Urothelium cell line (cell line): ENCODE measurements at regions not wholly inside any gene's neighbourhood (a gene's known extent, or its start where the extent isn't known, plus 50 kb on each side); places are given as distances from the start of the nearest gene placed in this dataset.

Experiments used
- DNase-seq: peaks from one replicate; pipeline ENCODE4 v3.0.0; 2011; ENCODE audit warnings: low spot score, mixed read lengths
- FAIRE-seq: peaks from 2 replicates; lab custom pipeline; 2011; peaks lifted over from hg19 to GRCh38; lab: Jason Lieb, UNC

DNA sequence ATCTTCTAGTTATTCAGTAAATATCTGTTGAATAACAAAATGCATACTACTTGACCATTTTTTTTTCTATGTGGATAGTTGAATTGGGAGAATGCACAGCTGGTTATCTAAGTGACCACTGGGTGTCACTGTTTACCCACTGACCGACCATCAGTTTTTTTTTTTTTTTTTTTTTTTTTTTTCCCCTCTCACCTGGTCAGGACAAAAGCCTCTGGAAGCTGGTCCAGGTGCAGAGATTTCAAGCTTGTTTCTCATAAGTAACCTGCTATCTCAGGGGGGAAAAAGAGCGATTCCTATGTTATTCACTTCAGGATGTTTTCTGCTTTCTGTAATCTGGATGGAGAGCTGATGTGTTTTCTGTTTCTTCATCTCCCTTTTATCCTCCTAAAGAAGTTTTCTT lies 256.0 kb downstream of the DCDC2C start:
- FAIRE-seq (no peak), DNase-seq (peak; percentile 37)

DNA sequence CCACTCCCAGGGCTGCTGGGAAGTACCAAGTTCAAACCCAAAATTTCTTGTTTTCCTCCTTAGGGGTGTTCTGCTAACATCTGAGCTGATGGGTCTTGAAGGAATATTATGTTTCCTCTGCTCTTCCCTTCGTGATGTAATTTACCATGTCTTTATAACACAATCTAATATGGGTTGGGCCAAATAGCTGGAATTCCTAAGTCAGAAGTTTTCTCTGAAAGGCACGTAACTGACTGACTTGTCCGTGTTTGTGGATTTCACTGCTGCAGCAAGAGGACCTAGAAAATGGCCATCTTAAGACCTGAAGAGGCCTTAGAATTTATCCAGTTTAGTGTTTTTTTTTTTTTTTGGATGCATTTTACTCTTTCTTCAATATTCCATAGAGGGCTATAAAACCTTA lies 256.7 kb downstream of the DCDC2C start:
- no peak for DNase-seq
- no peak for FAIRE-seq

DNA sequence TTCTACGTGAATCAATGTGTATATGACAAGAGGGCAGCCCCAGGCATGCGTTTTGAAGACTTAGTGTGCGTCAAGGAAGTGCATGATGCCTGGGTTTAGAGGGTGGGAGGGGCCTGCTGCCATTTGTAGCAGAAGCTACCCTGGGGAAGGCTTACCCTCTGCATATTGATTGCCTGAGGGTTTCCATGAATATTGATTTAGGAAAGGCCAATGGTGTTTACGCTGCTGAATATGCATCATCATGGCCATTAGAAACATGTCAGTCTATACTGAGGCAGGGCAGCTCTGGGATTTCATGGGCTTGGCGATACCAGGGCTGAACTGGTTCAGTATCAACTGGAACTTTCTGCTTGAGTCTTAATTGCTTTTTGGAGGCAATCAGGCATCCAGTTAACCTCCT lies 259.3 kb downstream of the DCDC2C start:
- no peak for FAIRE-seq
- no peak for DNase-seq

DNA sequence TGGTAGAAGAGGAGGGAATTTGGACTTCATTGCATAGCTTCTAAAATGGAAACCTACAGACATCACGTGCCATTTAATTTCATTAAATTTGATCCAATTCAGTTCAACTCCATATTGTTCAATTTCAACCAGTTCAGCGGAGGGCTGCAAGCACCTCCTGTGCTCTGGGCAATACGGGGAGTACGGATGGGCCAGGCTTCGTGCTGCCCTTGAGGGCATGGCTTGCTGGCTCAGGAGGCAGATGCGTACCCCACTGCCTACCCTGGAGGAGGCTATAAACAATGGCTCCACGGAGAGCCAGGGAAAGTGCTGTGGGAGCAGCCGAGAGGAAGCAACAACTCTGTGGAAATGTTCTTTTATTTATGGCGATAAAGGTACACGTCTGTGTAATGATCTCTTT lies 261.8 kb downstream of the DCDC2C start:
- DNase-seq (no peak), FAIRE-seq (no peak)

DNA sequence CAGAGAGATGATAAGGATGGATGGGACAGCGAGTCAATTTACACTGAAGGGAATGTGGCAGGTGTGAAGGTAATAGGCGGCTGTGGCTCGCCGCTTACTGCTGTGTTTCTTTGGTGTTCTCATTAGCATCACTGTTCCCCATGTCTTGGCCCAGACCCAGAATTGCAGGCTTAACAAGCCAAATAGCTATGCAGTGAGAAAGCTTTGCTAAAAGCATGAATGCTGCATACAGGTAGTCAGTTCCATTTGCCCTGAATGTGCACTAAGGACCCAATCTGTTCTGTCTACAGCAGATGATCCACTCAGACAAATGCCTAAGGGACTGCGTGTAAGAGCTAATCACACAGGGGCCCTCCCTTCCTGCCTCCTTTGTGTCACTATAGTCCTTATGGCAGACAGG lies 262.6 kb downstream of the DCDC2C start:
- no peak for FAIRE-seq

DNA sequence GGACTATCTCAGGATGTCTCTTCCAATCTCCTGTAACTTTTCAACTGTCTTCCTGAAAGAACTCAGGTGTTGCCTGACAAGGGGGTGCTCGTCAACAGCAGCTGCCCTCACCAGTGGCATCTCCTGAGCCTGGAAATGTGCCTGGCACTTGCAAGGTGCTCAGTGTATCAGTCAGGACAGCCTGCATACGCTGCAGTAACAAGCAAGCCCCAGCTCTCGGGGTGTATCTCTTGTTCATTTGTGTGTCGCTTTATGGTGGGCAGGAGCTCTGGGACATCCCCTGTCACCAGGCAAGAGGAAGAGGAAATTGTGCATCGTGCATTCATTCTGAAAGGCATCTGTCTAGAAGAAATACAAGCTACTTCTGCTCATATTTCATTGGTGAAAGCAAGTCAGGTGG lies 263.1 kb downstream of the DCDC2C start:
- DNase-seq, result no peak
- FAIRE-seq, result no peak

More for the DNA sequence above, 262.6 kb downstream of the DCDC2C start:
- DNase-seq, result no peak

DNA sequence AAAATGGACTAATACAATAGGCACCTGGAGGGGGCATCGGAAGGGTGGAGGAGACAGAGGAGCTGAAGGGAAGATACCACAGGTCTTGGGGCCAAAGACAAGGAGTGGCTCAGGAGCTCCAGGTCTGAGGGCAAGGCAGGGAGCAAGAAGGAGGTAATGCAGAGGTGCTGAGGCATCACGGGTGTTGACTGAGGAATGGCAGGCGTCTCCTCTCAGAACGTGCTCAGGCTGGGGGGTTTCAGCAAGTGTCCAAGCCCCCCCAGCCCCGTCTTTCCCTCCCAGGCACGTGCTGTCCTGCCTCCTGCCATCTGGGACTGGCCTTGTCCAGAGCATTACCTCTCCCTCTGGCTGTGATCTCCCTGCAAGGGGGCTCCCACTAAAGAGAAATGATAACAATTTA lies 265.4 kb downstream of the DCDC2C start:
- no peak for FAIRE-seq
- DNase-seq, result no peak

DNA sequence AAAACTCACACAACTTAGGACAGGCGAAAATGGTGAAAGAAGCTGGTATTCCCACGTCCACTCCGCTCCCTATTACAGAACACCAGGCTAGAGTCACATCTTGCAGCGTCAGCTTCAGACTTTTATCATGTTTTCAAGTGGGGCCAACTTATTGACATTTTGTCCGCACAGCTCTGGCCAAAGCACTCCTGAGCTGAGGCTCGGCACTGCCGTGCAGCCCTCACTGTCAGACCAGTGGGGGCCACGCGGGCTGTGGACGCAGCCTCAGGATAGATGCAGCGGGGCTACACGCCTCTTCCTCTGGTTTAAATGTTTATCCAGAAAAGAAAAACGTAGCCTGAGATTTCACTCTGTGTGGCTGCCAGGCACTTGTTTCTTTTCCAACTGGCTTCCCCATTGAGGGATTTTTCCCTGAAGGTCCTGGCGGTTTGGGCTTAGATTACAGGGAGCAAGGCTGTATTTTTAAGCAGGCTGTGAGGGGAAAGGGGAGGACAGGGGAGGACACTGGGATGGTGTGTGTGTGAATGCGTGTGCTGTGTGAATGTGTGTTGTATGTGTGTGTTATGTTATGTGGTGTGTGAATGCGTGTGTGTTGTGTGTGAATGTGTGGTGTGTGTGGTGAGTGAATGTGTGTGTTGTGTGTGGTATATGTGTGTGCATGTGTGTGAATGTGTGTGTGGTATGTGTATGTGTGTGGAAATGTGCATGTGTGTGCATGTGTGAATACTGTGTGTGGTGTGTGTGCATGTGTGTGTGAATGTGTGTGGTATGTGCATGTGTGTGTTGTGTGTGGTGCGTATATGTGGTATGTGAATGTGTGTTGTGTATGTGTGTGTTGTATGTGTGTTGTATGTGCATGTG lies 267.6 kb downstream of the DCDC2C start:
- no peak for FAIRE-seq
- DNase-seq, result no peak

DNA sequence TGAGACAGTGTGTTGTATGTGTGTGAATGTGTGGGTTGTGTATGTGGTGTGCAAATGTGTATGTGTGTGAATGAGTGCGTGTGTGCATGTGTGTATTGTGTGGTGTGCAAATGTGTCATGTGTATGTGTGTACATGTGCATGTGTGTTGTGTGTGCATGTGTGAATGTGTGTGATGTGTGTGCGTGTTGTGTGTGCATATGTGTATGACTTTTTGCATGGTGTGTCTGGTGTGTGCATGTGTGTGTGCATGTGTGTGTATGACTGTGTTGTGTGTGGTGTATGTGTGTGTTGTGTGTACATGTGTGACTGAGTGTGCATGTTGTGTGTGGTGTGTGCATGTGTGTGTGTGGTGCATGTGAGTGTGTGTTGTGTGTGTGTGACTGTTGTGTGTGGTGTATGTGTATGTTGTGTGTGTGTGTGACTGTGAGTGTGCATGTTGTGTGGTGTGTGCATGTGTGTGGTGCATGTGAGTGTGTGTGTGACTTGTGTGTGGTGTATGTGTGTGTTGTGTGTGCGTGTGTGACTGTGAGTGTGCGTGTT lies 268.3 kb downstream of the DCDC2C start:
- peak; percentile 99 for FAIRE-seq

DNA sequence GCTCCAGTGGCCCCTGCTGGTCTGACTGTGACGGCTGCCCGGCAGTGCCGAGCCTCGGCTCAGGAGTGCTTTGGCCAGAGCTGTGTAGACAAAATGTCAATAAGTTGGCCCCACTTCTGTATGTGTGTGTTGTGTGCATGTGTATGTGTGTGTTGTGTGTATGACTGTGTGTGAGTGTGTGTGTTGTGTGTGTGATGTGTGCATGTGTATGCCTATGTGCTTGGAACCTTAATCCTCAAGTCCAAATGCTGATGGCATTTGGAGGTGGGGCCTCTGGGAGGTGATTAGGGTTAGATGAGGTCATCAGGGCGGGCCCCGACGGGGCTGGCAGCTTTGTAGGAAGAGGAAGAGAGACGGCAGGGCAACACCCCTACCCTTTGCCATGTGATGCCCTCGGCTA lies 269.0 kb downstream of the DCDC2C start:
- no peak for FAIRE-seq
- no peak for DNase-seq

More for the DNA sequence above, 268.3 kb downstream of the DCDC2C start:
- DNase-seq, result no peak

DNA sequence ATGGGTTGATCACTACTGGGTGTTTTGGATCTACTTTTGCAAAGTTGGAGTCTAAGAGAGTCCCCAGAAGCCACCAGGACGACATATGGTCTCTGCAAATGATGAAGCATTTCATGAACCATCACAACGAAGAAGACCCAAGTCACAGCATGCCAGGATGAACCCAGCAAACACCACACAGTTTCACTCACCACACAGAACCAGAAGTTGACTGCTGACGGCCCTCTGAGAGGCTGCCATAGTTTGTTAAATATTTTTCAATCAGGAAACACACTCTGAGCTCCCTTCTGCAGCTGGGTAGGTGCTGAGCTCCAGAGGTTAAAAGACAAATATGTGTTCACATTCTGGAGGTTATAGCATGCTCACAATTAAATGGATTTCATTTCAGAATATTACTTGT lies 271.4 kb downstream of the DCDC2C start:
- FAIRE-seq (no peak), DNase-seq (no peak)

DNA sequence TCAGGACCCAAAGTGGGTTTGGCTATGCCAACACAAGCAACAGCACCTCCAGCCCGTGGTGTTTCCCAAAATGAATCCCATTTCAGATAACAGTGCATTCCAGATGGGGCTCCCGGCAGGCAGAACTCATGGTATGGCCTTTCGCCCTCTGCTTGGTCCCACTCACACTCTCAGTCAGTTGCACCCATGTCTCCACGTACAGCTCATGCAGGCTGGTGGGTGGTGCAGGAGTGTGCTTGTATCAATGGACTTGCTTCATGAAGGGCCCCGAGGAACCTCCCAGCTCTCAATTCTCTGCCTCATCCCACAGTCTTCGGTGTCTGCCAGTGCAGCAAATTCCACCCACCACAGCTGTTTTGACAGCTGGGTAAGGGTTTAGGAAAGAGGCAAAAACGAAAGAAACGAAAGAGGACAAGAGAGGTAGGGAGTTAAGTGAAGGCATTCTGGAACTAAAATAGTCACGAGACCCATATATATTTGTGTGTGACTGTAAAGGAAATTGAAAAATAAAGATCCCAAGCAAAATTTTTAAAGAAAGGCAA lies 278.1 kb downstream of the DCDC2C start:
- no peak for FAIRE-seq
- no peak for DNase-seq

DNA sequence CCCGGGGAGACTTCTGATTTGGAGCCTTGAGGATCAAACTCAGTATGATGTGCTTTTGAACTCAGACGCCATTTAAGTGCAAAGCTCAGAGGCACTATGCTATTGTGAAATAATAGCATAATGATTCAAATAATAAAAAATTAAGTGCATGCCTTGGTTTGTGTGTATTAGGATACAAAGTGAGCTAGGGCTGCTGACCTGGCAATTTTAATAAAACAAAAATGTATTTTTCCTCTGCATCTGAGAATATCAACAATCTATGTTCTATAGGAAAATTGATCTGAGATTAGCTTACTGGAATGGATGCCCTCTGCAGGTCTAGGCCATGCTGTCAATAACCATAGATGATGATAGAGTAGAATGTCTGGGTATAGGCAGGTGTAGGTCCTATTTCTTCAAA lies 278.8 kb downstream of the DCDC2C start:
- DNase-seq (no peak), FAIRE-seq (no peak)

DNA sequence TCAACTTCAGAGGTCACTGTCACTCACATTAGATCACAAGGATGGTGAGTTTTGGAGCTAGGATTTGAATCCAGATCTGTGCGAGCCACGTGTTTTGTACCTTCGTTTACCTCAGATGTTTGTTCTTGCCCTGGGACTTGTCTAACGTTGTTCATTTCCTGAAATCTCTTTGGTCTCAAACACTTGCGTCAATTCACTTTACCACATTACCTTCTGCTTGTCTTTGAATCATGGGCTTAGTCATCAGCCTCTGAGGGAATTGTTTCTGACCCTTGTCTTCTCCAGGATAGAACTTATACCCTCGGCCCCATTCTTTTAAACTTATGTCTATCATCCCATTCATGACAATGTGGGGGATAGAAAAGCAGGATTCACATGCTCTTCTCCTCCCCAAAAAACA lies 282.7 kb downstream of the DCDC2C start:
- peak; percentile 10 for DNase-seq
- FAIRE-seq, result no peak

DNA sequence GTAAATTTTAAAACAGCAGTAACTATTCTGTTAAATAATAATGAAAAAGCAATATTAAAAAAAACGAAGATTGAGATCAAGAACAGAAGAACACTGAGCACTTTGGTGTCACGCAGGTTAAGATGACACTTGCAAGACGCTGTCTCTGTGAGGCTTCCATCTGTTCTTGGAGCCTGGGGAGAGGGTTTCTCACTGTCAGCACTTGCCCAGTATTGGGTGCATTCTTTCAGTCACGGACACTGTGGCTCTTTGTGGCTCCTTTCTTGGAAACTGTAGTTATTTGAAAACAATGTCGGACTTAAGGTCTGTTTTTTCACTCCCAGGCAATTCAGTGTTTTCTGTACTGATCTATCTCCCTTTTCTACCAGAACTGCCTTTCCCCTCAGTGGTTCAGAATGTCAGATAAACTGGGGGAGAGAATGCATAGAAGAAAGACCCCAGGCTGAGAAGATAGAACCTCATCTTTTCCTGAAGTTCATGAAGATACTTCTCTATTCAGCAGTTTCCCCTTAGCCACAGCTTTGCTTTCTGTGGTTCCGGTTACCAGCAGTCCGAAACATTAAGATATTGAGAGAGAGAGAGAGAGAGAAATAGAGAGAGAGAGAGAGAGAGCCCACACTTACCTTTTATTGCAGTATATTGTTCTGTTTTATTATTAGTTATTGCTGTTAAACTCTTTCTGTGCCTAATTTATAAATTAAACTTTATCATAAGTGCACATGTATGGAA lies 283.3 kb downstream of the DCDC2C start:
- DNase-seq, result no peak
- FAIRE-seq, result no peak

DNA sequence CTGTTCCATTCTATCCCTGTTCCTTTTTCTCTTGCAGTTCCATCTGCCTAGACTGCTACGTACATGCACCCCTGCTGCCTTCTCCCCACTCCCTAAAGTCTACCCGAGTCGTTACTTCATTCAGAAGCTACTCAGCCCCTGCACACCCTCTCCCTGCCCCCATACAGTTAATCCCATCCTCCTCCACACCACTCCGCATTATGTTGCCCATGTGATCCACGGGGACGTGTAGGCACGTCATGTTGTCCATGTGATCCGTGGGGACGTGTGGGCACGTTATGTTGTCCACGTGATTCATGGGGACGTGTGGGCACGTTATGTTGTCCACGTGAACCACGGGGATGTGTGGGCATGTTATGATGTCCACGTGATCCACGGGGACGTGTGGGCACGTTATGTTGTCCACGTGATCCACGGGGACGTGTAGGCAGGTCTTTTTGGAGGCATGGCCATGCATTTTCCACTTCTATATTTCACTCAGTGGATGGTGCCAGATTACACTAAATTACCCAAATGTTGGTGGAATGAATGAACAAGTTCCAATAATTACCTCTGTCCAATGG lies 299.5 kb downstream of the DCDC2C start:
- DNase-seq, result no peak
- FAIRE-seq, result peak; percentile 59

DNA sequence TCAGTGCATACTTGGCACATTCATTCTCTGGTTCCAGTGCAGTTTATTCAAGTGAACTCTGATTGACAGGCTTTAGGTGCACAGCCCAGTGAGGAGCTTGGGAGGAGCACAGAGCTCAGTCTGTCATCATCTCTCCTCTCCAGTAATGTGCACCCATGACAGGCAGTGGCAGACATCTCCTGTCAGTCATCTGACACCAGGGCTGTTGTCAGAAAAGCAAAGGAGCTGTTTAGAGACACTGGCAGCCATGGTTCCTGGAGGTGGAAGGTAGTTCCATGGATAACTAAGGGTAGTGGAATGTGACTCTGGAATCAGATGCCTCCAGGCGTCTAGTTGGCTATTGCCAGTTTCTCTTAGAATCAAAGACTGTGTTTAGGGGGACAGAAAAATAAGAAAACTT lies 308.8 kb downstream of the DCDC2C start:
- DNase-seq (no peak), FAIRE-seq (no peak)

DNA sequence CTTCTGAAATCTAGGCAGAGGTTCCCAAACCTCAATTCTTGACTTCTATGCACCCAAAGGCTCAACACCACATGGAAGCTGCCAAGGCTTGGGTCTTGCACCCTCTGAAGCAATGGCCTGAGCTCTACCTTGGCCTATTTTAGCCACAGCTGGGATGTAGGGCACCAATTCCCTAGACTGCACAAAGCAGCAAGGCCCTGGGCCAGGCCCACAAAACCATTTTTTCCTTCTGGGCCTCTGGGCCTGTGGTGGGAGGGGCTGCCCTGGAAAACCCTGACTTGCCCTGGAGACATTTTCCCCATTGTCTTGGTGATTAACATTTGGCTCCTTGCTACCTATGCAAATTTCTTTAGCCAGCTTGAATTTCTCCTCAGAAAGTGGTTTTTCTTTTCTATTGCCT lies 315.2 kb downstream of the DCDC2C start:
- no peak for FAIRE-seq
- no peak for DNase-seq

DNA sequence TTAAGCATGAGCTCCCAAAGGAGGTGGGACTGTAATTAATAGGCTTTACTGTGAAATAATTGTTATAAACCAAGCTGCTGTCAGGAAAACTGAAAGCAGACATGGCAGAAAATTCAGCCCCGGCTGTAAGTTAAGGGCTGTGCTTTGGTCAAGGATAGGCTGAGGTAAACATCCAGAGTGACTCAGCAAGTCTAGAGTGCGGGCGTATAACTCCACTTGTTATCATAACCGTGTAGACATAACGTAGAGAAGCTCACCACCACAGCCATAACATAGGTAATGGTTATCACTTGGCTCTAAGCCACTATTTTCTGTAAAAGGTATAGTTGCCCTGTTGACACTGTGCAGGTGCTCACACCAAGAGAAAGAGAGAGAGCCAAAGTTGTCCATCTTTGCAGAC lies 316.8 kb downstream of the DCDC2C start:
- no peak for DNase-seq
- no peak for FAIRE-seq

DNA sequence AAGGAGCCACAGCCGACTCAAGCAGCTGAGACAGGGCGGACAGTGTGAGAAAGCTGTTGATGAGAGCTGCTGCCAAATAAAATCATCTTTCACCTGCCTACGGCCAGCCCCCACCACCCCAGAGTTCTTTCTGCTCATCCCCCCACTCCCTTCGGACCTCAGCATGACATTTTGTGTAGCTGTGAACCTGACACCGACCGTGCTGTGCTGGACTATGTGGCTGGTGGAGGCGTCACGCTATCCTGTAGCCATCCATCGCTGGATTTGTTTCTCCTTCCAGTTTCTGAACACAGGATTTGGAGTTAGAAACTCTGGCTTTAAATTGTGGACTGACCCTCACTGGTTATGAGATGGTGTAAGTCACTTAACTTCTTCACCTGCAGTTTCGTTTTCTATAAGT lies 317.3 kb downstream of the DCDC2C start:
- DNase-seq, result no peak
- no peak for FAIRE-seq

DNA sequence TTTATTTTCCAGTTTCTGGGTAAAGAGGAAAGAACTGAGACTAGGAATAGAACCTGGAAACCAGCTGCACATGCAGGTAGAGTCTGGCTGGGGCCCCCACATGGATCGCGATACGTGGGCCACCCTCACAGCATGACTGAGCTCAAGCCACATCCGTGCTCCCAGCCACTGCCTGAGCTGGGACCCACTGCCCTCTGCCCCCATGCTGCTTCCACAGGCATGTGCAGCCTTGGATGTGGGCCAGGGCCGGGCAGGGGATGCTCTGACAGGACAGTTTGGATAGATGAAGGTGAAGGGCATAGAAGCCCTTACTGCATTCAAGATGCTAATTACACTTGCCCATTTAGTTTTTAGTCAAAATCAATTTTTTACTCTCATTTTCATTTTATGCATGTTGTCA lies 321.2 kb downstream of the DCDC2C start:
- FAIRE-seq (no peak), DNase-seq (no peak)
